GM23338 (cell line): ENCODE measurements at regions not wholly inside any gene's neighbourhood (a gene's known extent, or its start where the extent isn't known, plus 50 kb on each side); places are given as distances from the start of the nearest gene placed in this dataset.

Experiments used
- ATAC-seq: fragments of 200-7000 bp; cut with Tn5 transposase; 3 replicates; pipeline ENCODE4 v1.9.1; 2020
- DNase-seq: peaks from one replicate; pipeline ENCODE4 v3.0.0-alpha.2; 2015; ENCODE audit warnings: low spot score
- H2AFZ ChIP-seq: fragments of 200-600 bp; sonication (generic); 2 replicates; pipeline ENCODE4 v1.8.0; 2016; ENCODE audit warnings: antibody characterized with exemption, mild to moderate bottlenecking, moderate library complexity
- H3F3A ChIP-seq: fragments of 200-600 bp; sonication (generic); replicated peaks from 2 replicates; pipeline ENCODE4 v1.8.0; 2017; ENCODE audit warnings: antibody characterized with exemption, mixed run types, low read depth
- H3K27ac ChIP-seq: fragments of 200-600 bp; sonication (generic); 2 replicates; pipeline ENCODE4 v1.6.1; 2016; ENCODE audit warnings: low read depth
- H3K27me3 ChIP-seq: fragments of 200-600 bp; sonication (generic); 2 replicates; pipeline ENCODE4 v1.8.0; 2016; ENCODE audit warnings: mild to moderate bottlenecking, mixed run types, moderate library complexity; ENCODE audit not compliant: insufficient read depth
- H3K36me3 ChIP-seq: fragments of 200-600 bp; sonication (generic); 2 replicates; pipeline ENCODE4 v1.8.0; 2016; ENCODE audit warnings: mild to moderate bottlenecking; ENCODE audit not compliant: insufficient read depth
- H3K4me1 ChIP-seq: fragments of 200-600 bp; sonication (generic); 2 replicates; pipeline ENCODE4 v1.8.0; 2016; ENCODE audit warnings: mild to moderate bottlenecking, moderate library complexity; ENCODE audit not compliant: insufficient read depth
- H3K4me2 ChIP-seq: fragments of 200-600 bp; sonication (generic); 2 replicates; pipeline ENCODE4 v1.7.1; 2017; ENCODE audit warnings: mixed run types
- H3K4me3 ChIP-seq: fragments of 200-600 bp; sonication (generic); 2 replicates; pipeline ENCODE4 v1.6.1; 2016; ENCODE audit warnings: mixed run types
- H3K79me2 ChIP-seq: fragments of 200-600 bp; sonication (generic); replicated peaks from 2 replicates; pipeline ENCODE4 v1.8.0; 2017; ENCODE audit warnings: mild to moderate bottlenecking; ENCODE audit not compliant: insufficient read depth
- H3K9me2 ChIP-seq: fragments of 200-600 bp; sonication (generic); 2 replicates; pipeline ENCODE4 v1.8.0; 2017; ENCODE audit not compliant: insufficient read depth
- H4K20me1 ChIP-seq: fragments of 200-600 bp; sonication (generic); replicated peaks from 2 replicates; pipeline ENCODE4 v1.8.0; 2017; ENCODE audit warnings: mild to moderate bottlenecking; ENCODE audit not compliant: insufficient read depth
- H3K27ac Mint-ChIP-seq: 2 replicates; pipeline ENCODE4 v1.8.0; 2020; ENCODE audit warnings: inconsistent platforms, mild to moderate bottlenecking, moderate library complexity, mixed read lengths
- H3K27me3 Mint-ChIP-seq: 3 replicates; pipeline ENCODE4 v1.8.0; 2022; ENCODE audit warnings: low read depth, mild to moderate bottlenecking, moderate library complexity, mixed read lengths, inconsistent platforms; ENCODE audit not compliant: insufficient read depth, poor library complexity
- H3K36me3 Mint-ChIP-seq: 3 replicates; pipeline ENCODE4 v1.8.0; 2021; ENCODE audit warnings: low read depth, mild to moderate bottlenecking, inconsistent platforms, moderate library complexity, mixed read lengths
- H3K4me1 Mint-ChIP-seq: 3 replicates; pipeline ENCODE4 v1.8.0; 2020; ENCODE audit warnings: mild to moderate bottlenecking, inconsistent platforms, mixed read lengths
- H3K4me3 Mint-ChIP-seq: 3 replicates; pipeline ENCODE4 v1.8.0; 2021; ENCODE audit warnings: moderate library complexity, mild to moderate bottlenecking, inconsistent platforms, mixed read lengths
- H3K9me3 Mint-ChIP-seq: 3 replicates; pipeline ENCODE4 v1.8.0; 2020; ENCODE audit warnings: moderate library complexity, mild to moderate bottlenecking, inconsistent platforms, mixed read lengths
- CREB1 ChIP-seq: fragments of 250-450 bp; sonication (Bioruptor Pico); IDR thresholded peaks from 2 replicates; pipeline ENCODE4 v1.5.0; 2020; ENCODE audit warnings: low read depth, mild to moderate bottlenecking, moderate library complexity
- CTCF ChIP-seq, 2 experiments: fragments of 200-600 bp in 1 of 2; sonication (generic) in 1 of 2; conservative IDR thresholded peaks; 2 replicates each; pipeline versions ENCODE4 v1.5.1 to v1.6.1; 2016 to 2017; ENCODE audit warnings: antibody characterized with exemption in 2 of 2, low read depth in 2 of 2, mild to moderate bottlenecking in 2 of 2, moderate library complexity in 1 of 2
- EZH2 ChIP-seq: fragments of 200-600 bp; sonication (generic); IDR thresholded peaks from one replicate; pipeline ENCODE4 v1.8.0; 2017; ENCODE audit warnings: antibody characterized with exemption, mild to moderate bottlenecking, low read depth; ENCODE audit not compliant: unreplicated experiment
- EZH2phosphoT487 ChIP-seq: fragments of 200-600 bp; sonication (generic); IDR thresholded peaks from one replicate; pipeline ENCODE4 v1.8.1; 2018; ENCODE audit warnings: antibody characterized with exemption; ENCODE audit not compliant: unreplicated experiment
- JUNB ChIP-seq: IDR thresholded peaks from one replicate; pipeline ENCODE4 v1.6.1; 2016; ENCODE audit warnings: antibody characterized with exemption; ENCODE audit not compliant: unreplicated experiment
- NANOG ChIP-seq: IDR thresholded peaks from 2 replicates; pipeline ENCODE4 v1.6.1; 2016; ENCODE audit warnings: antibody characterized with exemption, borderline replicate concordance
- ZNF114 ChIP-seq: fragments of 250-450 bp; sonication (Bioruptor Pico); IDR thresholded peaks from 2 replicates; pipeline ENCODE4 v1.5.0; 2020; ENCODE audit warnings: mild to moderate bottlenecking, moderate library complexity
- ZNF331 ChIP-seq: fragments of 250-450 bp; sonication (Bioruptor Pico); IDR thresholded peaks from 2 replicates; pipeline ENCODE4 v1.5.0; 2020; ENCODE audit warnings: low read depth, mild to moderate bottlenecking, moderate library complexity
- ZNF462 ChIP-seq: fragments of 250-450 bp; sonication (Bioruptor Pico); IDR thresholded peaks from 2 replicates; pipeline ENCODE4 v1.5.0; 2020; ENCODE audit warnings: mild to moderate bottlenecking, moderate library complexity
- TF ChIP-seq, protein P1 (sequence below): IDR thresholded peaks from one replicate; pipeline ENCODE4 v1.6.1; 2018; ENCODE audit warnings: antibody characterized with exemption; ENCODE audit not compliant: unreplicated experiment

GRCh38 chr1:213684454-213684853 lies 303.3 kb upstream of the PROX1 start:
- ATAC-seq (no peak), DNase-seq (no peak)
- H3K27ac ChIP-seq = no peak overlapping the region
- no peaks in the 10 kb centered on the region for H4K20me1 ChIP-seq
- no peak overlapping the region for H3K4me3 ChIP-seq
- no peak for TF ChIP-seq EZH2
- TF ChIP-seq, protein P1, sequence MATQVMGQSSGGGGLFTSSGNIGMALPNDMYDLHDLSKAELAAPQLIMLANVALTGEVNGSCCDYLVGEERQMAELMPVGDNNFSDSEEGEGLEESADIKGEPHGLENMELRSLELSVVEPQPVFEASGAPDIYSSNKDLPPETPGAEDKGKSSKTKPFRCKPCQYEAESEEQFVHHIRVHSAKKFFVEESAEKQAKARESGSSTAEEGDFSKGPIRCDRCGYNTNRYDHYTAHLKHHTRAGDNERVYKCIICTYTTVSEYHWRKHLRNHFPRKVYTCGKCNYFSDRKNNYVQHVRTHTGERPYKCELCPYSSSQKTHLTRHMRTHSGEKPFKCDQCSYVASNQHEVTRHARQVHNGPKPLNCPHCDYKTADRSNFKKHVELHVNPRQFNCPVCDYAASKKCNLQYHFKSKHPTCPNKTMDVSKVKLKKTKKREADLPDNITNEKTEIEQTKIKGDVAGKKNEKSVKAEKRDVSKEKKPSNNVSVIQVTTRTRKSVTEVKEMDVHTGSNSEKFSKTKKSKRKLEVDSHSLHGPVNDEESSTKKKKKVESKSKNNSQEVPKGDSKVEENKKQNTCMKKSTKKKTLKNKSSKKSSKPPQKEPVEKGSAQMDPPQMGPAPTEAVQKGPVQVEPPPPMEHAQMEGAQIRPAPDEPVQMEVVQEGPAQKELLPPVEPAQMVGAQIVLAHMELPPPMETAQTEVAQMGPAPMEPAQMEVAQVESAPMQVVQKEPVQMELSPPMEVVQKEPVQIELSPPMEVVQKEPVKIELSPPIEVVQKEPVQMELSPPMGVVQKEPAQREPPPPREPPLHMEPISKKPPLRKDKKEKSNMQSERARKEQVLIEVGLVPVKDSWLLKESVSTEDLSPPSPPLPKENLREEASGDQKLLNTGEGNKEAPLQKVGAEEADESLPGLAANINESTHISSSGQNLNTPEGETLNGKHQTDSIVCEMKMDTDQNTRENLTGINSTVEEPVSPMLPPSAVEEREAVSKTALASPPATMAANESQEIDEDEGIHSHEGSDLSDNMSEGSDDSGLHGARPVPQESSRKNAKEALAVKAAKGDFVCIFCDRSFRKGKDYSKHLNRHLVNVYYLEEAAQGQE = no peak
- TF ChIP-seq NANOG = no peak
- TF ChIP-seq CREB1 (CRISPR knock-in tag) = no peak
- Mint-ChIP-seq H3K4me1 (peaks cover 12% of the 10 kb centered on the region), H3K4me3 (no peak overlapping the region; the same call in 2 of the 3 replicates), H3K27ac (no peak overlapping the region), H3K36me3 (no peaks in the 10 kb centered on the region), H3K27me3 (no peaks in the 10 kb centered on the region), H3K9me3 (no peaks in the 10 kb centered on the region)
- H3K4me2 ChIP-seq = no peak overlapping the region
- H3K9me2 ChIP-seq = peaks cover 12% of the 10 kb centered on the region; the same call in 1 of the 2 replicates
- no peaks in the 10 kb centered on the region for H3K4me1 ChIP-seq
- no peaks in the 10 kb centered on the region for H3K79me2 ChIP-seq
- H3F3A ChIP-seq = no peaks in the 10 kb centered on the region
- H2AFZ ChIP-seq = no peak overlapping the region
- no peaks in the 10 kb centered on the region for H3K36me3 ChIP-seq
- no peaks in the 10 kb centered on the region for H3K27me3 ChIP-seq

DNA sequence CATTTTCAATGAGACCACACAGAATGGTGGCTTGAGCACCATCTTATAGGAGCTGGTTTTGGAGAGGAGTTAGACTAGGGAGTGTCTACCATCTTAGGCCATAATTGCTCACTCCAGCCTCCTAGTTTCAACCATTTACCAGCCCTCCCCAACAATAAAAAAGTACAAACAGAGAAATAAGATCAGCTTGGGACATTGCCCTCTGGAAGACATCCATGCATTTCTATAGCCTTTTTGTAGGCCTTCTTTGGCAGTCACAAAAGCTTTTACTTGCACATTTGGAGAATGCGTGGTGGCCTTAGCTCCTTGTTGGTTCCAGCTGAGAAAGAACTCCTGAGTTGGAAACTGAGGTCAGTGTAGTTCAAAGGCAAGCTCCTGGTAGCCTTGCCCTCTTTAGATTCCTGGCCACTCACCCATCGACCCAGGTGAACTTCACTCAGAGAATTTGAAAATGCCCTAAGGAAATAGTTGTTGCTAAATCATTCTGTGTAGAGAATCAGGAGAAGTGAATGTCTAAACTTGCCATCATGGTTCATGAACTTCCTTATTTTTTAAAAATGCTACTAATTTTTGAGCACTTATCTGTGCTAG lies 301.7 kb upstream of the PROX1 start:
- H3K27me3 Mint-ChIP-seq = no peaks in the 10 kb centered on the region
- no peak for DNase-seq
- no peak for TF ChIP-seq ZNF114 (CRISPR knock-in tag)
- TF ChIP-seq ZNF331 (CRISPR knock-in tag) = no peak
- no peak for TF ChIP-seq JUNB
- TF ChIP-seq EZH2 = no peak
- no peak for TF ChIP-seq CREB1 (CRISPR knock-in tag)
- TF ChIP-seq CTCF (conservative IDR thresholded peaks at IDR 0.05; ENCODE audit: low read depth in 2 of 2) = no peak
- no peak for TF ChIP-seq EZH2phosphoT487
- no peak for TF ChIP-seq ZNF462 (CRISPR knock-in tag)
- no peak for TF ChIP-seq NANOG

More for the DNA sequence above, 301.7 kb upstream of the PROX1 start:
- Histone ChIP-seq H3K79me2 (no peaks in the 10 kb centered on the region), H3K27ac (no peak overlapping the region), H3K4me3 (no peak overlapping the region), H3K27me3 (no peaks in the 10 kb centered on the region), H2AFZ (no peak overlapping the region), H3F3A (no peaks in the 10 kb centered on the region), H3K36me3 (no peaks in the 10 kb centered on the region), H3K4me1 (no peaks in the 10 kb centered on the region), H3K9me2 (peaks cover 12% of the 10 kb centered on the region; the same call in 1 of the 2 replicates), H4K20me1 (no peaks in the 10 kb centered on the region), H3K4me2 (no peak overlapping the region)
- Mint-ChIP-seq H3K4me3 (no peak overlapping the region), H3K9me3 (no peaks in the 10 kb centered on the region), H3K27ac (no peak overlapping the region), H3K4me1 (peaks cover 12% of the 10 kb centered on the region), H3K36me3 (no peaks in the 10 kb centered on the region)
- no peak for ATAC-seq
